ENCODE measurements at regions not wholly inside any gene's neighbourhood (a gene's known extent, or its start where the extent isn't known, plus 50 kb on each side); places are given as distances from the start of the nearest gene placed in this dataset.

- TF ChIP-seq CTCF (IDR thresholded peaks at IDR 0.05): no peak
- no peak for TF ChIP-seq POLR2AphosphoS5 (IDR thresholded peaks at IDR 0.05; ENCODE audit: insufficient read depth in 1 of 2, low read depth in 1 of 2)
- no peak for TF ChIP-seq POLR2A (IDR thresholded peaks at IDR 0.05)
Observed at GRCh38 chr3:166510382-166510781, 673.2 kb upstream of the BCHE start.

All from vagina (tissue), 2 donors.